Erythroblast (primary cell): ENCODE measurements at regions not wholly inside any gene's neighbourhood (a gene's known extent, or its start where the extent isn't known, plus 50 kb on each side); places are given as distances from the start of the nearest gene placed in this dataset.

Experiments used
- GATA1 ChIP-seq: IDR thresholded peaks from 2 replicates; pipeline ENCODE4 v1.6.1; 2011; ENCODE audit warnings: low read depth, mild to moderate bottlenecking, control low read depth, low read length, moderate library complexity
- POLR2A ChIP-seq: IDR thresholded peaks from 2 replicates; pipeline ENCODE4 v1.6.1; 2011; ENCODE audit warnings: mild to moderate bottlenecking, low read length

GRCh38 chr5:10145923-10146401, 103.7 kb downstream of the ATPSCKMT start:
- TF ChIP-seq POLR2A, result no peak
- TF ChIP-seq GATA1, result no peak
